ENCODE measurements at regions not wholly inside any gene's neighbourhood (a gene's known extent, or its start where the extent isn't known, plus 50 kb on each side); places are given as distances from the start of the nearest gene placed in this dataset.
"Not testable (repeated sequence)": the region's sequence is repeated elsewhere in the genome, so short reads cannot be mapped to it uniquely, and the experiment has no call there.

- DNase-seq, result no peak
These were observed 949.7 kb upstream of the SLITRK1 start for GRCh38 chr13:84831666-84832657.

GRCh38 chr13:84823528-84823927, 941.3 kb upstream of the SLITRK1 start:
- no peak for DNase-seq

DNA sequence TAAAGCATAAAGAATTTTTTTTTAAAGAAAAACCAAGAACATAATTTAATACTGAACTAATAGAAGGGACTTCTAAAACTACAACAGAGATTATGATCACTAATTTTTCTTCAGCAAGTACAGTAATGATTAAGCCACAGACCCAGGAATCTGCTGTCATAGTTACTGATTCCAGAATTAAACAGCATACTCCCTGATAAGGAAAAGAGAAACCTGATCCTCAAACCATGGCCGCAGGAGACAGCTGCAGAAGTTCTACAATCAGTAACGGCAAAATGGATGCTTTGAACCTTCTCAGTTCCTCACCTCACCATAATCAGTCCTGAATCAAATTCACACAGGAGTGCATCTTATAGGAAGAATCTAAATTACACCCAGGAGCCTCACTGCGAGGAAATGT, 939.0 kb upstream of the SLITRK1 start:
- no peak for DNase-seq

GRCh38 chr13:84816567-84817105, 934.4 kb upstream of the SLITRK1 start:
- no peak for DNase-seq

DNA sequence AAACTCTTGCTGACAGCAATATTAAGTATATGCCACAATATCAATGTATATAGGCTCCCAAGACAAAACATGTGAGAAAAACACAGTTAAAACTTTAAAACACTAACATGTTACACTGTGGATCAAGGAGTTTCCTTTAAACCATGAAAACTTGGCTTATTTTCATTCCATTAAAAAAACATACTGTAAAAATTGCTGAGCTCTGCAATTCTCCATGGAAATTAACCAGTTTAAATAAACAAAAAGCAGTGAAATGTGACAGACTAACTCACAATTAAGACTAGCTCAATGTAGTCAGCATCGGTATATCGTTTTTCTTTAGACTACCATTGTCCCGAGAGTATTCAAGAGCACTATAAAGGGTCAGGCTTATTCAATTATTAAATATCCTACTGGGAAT, 930.5 kb upstream of the SLITRK1 start:
- no peak for DNase-seq

GRCh38 chr13:84812078-84812477, 929.8 kb upstream of the SLITRK1 start:
- DNase-seq, result no peak

GRCh38 chr13:84810781-84811180, 928.5 kb upstream of the SLITRK1 start:
- DNase-seq, result no peak

GRCh38 chr13:84802073-84802472, 919.8 kb upstream of the SLITRK1 start:
- DNase-seq, result no peak

GRCh38 chr13:84784443-84785153, 902.3 kb upstream of the SLITRK1 start:
- no peak for DNase-seq

- no peak for DNase-seq
These were observed 895.0 kb upstream of the SLITRK1 start for GRCh38 chr13:84777316-84777715.

DNA sequence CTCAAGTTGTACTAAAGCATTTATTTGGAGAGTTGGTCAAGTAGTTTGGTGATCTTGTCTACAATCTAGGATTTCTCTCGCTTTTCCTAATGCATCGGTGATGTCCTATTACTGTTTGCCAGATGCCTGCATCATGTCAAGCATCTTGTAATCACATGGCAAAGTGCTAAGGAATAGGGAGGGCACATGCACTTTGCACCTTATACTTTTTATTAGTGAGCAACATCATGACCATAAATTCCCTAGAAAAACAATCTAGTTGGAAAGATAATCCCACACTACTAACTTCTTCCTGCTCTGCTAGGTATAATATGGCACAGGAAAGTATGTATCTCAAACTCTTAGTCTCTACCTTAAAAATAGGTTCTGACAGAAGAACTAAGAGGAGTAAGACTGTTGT, 894.3 kb upstream of the SLITRK1 start:
- DNase-seq, result no peak

- DNase-seq, result not testable (repeated sequence)
These were observed 893.6 kb upstream of the SLITRK1 start for GRCh38 chr13:84775920-84776319.

- no peak for DNase-seq
These were observed 891.8 kb upstream of the SLITRK1 start for GRCh38 chr13:84774111-84774510.

DNA sequence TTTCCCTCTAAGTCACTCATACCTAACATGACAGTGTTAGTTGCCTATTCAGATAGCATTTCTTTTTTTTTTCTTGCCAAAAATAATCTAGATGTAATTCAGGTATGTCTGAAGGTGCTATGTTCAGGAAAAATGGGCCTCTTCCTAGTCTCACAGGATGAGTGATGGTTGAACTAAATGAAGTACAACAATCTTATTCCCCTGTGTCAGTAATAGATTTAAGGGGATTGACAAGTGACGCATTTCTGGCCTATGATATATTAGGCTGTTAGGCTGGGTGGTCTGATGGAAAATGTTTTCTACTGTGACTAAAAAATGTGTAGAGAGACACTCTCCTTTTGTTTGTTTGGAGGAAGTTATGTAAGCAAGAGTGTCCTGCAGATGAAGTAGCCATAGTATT, 878.7 kb upstream of the SLITRK1 start:
- DNase-seq, result no peak

GRCh38 chr13:84749126-84749525, 866.9 kb upstream of the SLITRK1 start:
- no peak for DNase-seq

DNA sequence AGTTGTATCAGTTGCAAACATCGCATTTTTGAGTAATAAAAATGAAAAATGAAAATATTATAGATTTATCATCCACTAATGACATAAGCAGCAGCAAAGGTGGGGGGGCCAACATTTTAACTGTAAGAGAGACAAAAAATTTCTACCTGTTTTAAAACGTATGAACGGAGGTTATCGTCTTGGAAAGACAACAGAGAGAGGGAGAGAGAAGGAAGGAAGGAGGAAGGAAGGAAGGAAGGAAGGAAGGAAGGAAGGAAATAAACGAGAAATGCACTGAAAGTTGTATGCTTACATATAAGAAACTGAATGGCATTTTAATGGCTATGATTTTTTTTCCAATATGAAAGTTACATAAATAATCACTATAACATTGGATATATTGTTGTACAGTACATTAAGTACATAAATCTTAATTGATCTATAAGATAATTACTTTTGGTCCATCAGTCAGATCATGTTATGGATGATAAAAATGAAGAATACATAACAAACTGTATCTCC, 862.8 kb upstream of the SLITRK1 start:
- DNase-seq, result no peak

DNA sequence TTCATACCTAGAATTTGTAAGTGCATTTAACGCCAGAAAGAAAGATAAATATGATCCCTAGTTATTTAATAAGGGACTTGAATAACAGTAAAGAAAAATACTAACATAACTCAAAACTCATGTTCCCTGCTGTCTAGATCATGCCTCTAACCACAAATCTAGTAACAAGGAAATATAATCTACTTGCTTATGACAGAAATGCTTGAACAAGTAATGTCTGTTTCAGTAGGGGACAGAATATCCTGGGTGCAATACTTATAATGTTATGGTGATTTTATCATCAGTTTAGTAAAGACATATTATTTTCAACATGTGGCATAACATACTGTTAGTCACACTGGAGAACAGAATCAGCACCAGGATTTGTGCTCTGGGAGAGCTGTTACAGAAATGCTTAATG, 861.9 kb upstream of the SLITRK1 start:
- DNase-seq, result no peak

- DNase-seq, result no peak
These were observed 859.0 kb upstream of the SLITRK1 start for GRCh38 chr13:84741253-84741652.

DNA sequence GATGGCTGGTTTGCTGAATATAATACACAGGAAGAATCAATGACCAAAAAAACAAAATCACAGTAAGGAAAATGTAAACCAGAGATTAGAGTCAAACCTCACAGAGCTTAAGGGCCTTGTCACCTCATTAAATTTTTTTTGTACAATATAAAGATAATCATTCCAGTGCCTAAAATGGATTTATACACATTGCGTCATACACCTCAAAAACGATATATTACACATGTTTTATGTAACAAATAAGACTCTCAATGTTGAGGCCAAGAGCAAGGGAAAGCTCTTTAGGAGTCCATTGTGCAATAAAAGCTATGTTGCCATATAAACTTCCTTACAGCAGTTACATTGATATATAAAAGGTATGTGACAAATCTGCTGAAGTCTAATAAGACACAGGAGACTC, 856.7 kb upstream of the SLITRK1 start:
- no peak for DNase-seq

DNA sequence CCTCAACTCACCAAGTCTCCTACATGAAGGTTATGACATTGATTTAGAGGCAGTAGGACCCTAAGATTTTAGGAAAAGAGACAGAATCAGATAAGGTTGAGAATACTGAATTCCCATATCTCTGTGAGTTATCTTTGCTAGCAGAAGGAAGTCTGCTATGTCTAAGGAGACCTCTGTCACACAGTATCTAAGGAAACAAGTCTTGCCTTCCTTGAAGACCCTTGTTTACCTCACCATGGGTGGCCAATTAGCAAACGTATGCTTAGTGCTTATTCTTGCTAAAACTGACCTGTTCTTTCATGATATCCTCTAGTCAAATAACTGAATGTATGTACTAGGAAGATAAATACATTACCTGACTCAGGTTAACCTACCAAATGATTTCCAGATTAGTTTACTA, 855.4 kb upstream of the SLITRK1 start:
- DNase-seq, result no peak

DNA sequence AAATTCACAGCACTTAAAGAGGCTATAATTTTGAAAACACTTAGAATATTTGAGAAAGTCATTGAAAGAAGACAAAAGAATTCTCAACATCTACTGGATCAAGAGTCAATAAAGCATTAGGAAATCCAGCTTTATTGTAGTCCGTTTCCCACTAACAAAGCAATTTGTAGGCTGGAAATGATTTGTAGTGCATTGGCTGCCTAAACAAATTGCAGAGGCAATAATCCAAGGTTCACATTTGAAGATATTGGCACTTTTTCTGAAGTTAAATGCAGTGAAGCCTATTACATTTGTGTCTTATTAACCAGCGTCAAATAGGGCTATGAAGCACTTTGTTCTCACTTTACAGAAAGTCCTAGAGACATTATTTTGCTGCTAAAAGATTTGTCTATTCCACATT, 848.1 kb upstream of the SLITRK1 start:
- DNase-seq, result no peak

- DNase-seq, result no peak
These were observed 823.9 kb upstream of the SLITRK1 start for GRCh38 chr13:84705982-84706710.

GRCh38 chr13:84702174-84702573, 819.9 kb upstream of the SLITRK1 start:
- DNase-seq, result no peak
